GM19395 (cell line): ENCODE measurements at regions not wholly inside any gene's neighbourhood (a gene's known extent, or its start where the extent isn't known, plus 50 kb on each side); places are given as distances from the start of the nearest gene placed in this dataset.
"Not testable (repeated sequence)": the region's sequence is repeated elsewhere in the genome, so short reads cannot be mapped to it uniquely, and the experiment has no call there.

Experiments used
- ATAC-seq: cut with Tn5 transposase; IDR thresholded peaks from one replicate; pipeline ENCODE4 v1.9.1; 2021; ENCODE audit warnings: mild to moderate bottlenecking, moderate library complexity; ENCODE audit not compliant: unreplicated experiment

GRCh38 chr9:86634501-86634900 lies 280.3 kb upstream of the TUT7 start:
- no peak for ATAC-seq

GRCh38 chr9:86633945-86634344 lies 279.7 kb upstream of the TUT7 start:
- no peak for ATAC-seq

GRCh38 chr9:86632537-86632936 lies 278.3 kb upstream of the TUT7 start:
- ATAC-seq = no peak

DNA sequence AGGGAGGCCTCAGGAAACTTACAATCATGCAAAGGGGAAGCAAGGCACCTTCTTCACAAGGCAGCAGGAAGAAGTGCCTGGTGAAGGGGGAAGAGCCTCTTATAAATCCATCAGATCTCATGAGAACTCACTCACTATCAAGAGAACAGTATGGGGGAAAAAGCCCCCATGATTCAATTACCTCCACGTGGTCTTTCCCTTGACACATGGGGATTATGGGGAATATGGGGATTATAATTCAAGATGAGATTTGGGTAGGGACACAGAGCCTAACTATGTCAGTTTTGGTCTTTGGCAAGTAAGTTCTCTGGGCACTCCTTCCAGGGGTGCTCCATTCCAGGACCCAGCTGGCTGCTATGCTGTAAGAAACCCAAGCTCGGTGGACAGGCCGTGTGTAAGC lies 275.3 kb upstream of the TUT7 start:
- no peak for ATAC-seq

DNA sequence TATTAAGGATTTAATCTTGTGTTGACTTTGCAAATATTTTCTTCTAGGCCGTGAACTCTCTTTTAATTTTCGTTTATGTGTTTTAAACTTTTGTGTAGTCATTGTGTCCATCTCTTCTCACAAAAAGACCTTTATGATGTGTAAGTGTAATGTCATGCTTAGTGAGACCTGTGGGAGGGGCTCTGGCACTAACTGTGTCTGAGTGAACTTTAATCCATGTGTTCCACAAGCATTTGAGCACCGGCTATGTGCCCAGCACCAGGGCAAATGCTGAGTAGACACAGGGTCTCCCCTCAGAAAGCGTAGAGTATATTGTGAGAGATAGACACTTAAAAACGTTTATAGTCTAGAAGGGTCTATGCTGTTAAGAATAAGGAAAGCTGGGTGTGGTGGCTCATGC lies 272.6 kb upstream of the TUT7 start:
- ATAC-seq = no peak

DNA sequence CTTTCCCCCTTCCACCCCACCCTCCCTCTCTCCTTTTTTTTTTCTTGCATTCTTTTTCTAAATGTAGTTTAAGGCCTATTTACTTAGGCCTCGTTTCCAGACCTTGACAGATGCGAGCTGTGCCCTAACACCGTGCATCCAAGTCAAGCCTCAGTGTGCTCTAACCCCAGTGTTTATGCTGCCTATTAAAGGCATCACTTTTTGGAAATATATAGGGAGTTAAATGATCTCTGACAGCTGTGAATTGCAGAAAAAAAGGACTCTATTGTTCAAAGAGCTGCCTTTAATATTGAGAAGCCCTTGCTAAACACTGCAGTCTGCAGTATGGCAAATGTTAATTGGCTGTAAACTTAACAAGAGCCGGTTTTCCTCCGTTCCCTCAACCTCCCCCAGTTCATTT lies 270.4 kb upstream of the TUT7 start:
- no peak for ATAC-seq

DNA sequence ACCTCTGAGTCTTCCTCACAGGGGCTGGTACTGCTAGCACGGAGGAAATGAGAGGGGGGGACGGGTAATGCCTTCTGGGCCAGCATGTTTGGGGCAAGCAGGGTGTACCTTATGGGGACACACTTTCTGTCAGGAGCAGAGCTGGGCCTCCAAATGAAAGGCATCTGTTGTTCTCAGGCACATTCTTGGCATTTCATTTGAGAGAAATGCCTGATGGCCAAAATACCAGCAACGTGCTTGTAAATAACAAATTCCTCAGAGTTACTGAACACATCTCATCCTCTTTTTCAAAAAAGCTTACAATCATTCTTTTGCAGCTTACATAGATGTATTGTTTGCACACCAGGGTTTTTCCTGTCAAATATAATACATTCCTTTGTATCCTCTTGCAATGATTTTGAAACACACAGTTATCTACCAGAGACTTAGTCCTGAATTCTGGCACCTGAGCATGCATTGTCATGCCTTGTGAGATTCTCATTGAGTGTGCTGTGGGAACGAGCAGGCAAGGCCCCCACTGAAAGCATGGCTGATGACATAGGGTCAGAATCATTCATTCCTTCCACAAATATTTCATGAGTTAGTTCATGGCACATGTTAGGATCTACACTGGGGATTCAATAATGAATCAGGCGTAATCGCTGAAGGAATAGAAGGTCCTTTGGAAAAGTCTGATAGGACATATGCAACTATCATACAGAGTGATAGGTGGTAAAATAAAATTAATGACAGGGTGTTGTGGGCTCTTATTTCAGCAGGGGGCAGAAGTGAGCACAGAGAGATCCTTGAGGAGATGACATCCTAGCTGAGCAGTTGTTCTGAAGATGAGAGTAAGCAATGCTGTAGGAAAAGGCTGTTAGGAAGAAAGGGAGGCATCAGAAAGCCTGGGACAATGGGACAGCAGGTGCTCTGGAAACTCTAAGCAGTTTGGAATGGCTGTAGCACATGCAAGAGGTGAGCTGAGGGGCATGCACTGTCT lies 260.9 kb upstream of the TUT7 start:
- no peak for ATAC-seq

DNA sequence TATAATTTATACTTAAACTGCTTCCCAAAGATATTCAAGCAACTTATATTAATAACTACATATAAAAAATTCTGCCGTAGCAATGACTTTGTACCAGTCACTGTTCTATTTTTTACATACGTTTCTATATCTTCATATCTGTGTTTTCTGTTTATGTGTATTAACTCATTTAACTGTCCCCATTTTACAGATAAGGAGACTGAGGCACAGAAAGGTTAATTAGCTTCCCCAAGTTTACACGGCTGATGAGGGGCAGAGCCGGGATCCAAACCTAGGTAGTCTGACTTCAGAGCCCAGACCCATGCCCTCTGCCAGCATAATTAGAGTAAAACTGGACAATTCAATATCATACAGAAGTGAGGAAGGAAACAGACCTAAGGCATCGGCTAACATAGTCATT lies 259.7 kb upstream of the TUT7 start:
- no peak for ATAC-seq

DNA sequence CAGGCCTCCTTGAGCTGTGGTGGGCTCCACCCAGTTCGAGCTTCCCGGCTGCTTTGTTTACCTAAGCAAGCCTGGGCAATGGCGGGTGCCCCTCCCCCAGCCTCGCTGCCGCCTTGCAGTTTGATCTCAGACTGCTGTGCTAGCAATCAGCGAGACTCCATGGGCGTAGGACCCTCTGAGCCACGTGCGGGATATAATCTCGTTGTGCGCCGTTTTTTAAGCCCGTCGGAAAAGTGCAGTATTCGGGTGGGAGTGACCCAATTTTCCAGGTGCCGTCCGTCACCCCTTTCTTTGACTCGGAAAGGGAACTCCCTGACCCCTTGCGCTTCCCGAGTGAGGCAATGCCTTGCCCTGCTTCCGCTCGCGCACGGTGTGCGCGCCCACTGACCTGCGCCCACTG lies 257.3 kb upstream of the TUT7 start:
- not testable (repeated sequence) for ATAC-seq

DNA sequence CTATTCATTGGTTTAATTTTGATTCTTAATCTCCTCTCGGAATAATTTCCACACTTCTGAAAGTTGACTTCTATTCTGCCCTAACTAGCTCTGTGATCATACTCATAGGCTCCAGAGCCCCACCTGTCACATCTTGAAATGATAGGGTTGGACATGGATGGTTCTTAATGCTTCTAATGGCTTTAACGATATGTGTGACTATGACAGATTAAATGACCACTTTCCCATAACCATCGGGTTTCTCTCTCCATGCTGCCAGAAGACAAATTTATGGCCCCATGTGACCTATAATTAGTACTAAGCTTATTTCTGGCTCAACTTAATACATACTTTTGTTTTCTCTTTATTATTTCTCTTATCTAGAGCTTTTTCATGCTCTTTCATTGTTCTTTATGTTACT lies 251.1 kb upstream of the TUT7 start:
- no peak for ATAC-seq

DNA sequence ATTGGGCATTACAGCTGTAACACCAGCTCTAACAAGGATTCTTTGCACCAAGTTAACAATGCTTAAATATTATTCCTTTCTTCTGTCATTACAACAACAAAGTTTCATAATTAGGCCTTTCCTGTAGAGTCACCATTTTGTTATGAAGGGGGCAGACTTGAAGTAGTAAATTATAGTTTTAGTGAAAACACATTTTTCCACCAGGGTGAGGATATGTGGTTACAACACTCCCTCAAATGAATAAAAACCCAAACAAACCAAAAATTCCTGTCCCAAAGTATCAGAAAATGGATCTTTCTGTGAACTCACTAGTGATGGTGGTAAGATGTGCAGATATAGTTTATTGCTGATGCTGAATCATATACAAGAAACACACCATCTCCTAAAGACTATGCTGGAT lies 250.5 kb upstream of the TUT7 start:
- ATAC-seq = no peak

DNA sequence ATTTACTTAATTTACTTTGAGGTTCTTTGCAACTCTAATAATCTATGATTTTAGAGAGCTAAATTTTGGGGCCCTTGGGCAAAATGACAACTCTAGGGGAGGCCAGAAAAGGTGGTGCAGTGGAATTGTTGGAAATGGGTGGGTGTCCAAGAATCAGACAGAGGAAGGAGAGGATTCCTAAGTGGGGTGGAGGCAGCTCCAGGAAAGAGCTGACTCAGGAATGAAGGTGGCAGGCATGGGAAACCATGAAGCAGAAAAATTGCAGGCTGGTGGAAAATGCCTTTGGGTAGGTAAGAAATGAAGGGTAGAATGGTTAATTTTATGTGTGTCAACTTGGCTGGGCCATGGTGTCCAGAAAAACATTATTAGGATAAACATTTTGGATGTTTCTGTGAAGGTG lies 248.5 kb upstream of the TUT7 start:
- no peak for ATAC-seq

- ATAC-seq = no peak
Measured at GRCh38 chr9:86601697-86602096, 247.5 kb upstream of the TUT7 start.

- ATAC-seq = no peak
Measured at GRCh38 chr9:86600977-86601376, 246.8 kb upstream of the TUT7 start.

DNA sequence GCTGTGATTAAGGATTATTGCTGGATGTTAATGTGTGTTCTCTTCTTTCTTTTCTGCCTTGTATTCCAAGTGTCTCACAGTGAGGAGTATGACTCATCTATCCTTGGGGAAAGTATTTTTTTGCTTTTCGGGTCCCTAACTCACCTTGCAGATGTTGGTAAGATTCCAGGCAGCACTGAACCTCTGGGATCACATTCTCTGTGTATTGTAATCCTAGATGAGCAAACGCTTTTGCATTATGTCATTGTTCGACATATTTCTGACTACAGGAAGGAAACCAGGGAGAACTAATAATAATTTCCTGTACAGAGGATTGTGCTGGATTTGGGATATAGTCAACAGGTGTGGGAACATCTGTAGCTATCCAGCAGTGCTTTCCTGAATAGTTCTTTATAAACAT lies 246.1 kb upstream of the TUT7 start:
- ATAC-seq = no peak

- ATAC-seq = no peak
Measured at GRCh38 chr9:86599561-86599960, 245.4 kb upstream of the TUT7 start.

GRCh38 chr9:86598411-86599239 lies 244.4 kb upstream of the TUT7 start:
- no peak for ATAC-seq

DNA sequence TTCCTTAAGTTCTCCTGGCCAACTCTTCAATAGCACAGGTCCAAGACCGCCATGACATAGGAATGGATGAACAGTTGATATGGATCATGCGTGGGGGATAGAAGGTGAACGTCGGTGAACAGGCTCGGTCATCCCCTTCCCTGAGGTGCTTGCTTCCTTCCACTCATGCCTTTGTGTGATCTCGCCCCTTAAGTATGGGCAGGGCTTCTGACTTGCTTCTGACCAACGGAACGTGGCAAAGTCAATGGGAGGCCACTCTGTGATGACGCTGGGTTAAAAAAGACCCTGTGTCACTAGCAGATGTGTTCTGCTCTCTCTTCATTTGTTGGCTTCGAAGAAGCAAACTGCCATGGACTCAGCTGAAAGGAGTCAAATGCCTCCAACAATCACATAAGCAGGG lies 240.5 kb upstream of the TUT7 start:
- no peak for ATAC-seq

- ATAC-seq = no peak
Measured at GRCh38 chr9:86591472-86591871, 237.3 kb upstream of the TUT7 start.

DNA sequence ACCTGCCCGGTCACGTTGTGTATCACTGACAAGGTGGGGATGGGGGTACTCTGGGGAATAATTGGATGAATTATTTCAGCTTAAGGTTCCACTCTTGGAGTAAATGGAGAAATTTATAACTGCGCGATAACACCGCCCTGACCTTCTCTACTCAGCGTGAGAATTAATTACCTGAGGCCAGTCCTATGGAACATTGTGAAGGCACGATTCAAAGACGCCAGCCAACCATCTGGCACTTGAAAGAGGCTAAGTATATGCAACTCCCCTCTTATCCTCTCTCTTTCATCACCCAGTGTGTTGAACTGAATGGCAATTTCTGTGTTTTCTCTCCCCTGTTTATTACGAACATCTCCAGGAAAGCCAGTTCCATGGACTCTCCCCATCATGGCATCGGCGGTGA lies 235.5 kb upstream of the TUT7 start:
- ATAC-seq = no peak

- ATAC-seq = no peak
Measured at GRCh38 chr9:86589273-86589672, 235.1 kb upstream of the TUT7 start.

DNA sequence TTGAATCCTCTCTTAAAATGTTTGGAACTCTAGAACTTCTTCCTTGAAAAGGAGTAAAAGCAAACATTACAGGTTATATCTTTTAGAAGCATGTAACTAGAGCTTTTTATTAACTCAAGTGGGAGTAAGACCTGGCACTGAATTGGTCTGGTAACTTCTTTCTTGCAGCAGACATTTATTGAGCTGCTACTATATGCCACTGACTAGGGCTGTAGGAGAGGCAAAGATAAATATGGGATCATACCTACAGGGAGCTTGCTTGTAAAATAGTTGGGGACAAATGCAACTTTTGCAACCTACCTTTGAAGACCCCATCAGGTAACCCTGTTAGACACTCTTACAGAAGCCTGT lies 231.9 kb upstream of the TUT7 start:
- ATAC-seq = no peak
